H1 (cell line): ENCODE measurements at regions not wholly inside any gene's neighbourhood (a gene's known extent, or its start where the extent isn't known, plus 50 kb on each side); places are given as distances from the start of the nearest gene placed in this dataset.

Experiments used
- CTCF ChIA-PET: fragments of 300-600 bp; sonication (Branson Sonifier 250); formaldehyde crosslinking; loops from one replicate; lab custom pipeline; 2021; ENCODE audit not compliant: partially characterized antibody; lab: Charles Lee
- POLR2A ChIA-PET: fragments of 300-600 bp; sonication (Branson Sonifier 250); formaldehyde crosslinking; loops from one replicate; lab custom pipeline; 2021; ENCODE audit warnings: inconsistent platforms; ENCODE audit not compliant: partially characterized antibody; lab: Charles Lee
- DNase-seq, 2 experiments: peaks; one replicate each; pipeline versions ENCODE4 v3.0.0 to v3.0.0-alpha.2; 2010 to 2022; ENCODE audit warnings: low spot score in 2 of 2, low read depth in 1 of 2, mixed read lengths in 1 of 2
- FAIRE-seq: peaks from 2 replicates; lab custom pipeline; 2011; peaks lifted over from hg19 to GRCh38; lab: Jason Lieb, UNC
- H2AFZ ChIP-seq: 2 replicates; pipeline ENCODE4 v1.8.1; 2012; ENCODE audit warnings: low read length, inconsistent platforms
- H2AK5ac ChIP-seq: 2 replicates; pipeline ENCODE4 v1.6.1; 2013; ENCODE audit warnings: low read depth, low read length
- H2BK120ac ChIP-seq: replicated peaks from 2 replicates; pipeline ENCODE3; 2013; ENCODE audit warnings: low read depth, low read length, inconsistent platforms
- H2BK12ac ChIP-seq: 2 replicates; pipeline ENCODE4 v1.6.1; 2013; ENCODE audit warnings: low read depth, low read length
- H2BK15ac ChIP-seq: 2 replicates; pipeline ENCODE4 v1.6.1; 2013; ENCODE audit warnings: low read length
- H2BK20ac ChIP-seq: 2 replicates; pipeline ENCODE4 v1.6.1; 2013; ENCODE audit warnings: low read length
- H2BK5ac ChIP-seq: 2 replicates; pipeline ENCODE4 v1.6.1; 2013; ENCODE audit warnings: low read depth, low read length
- H3K14ac ChIP-seq: 2 replicates; pipeline ENCODE4 v1.6.1; 2013; ENCODE audit warnings: inconsistent platforms; ENCODE audit not compliant: insufficient read length
- H3K18ac ChIP-seq: 2 replicates; pipeline ENCODE4 v1.6.1; 2013; ENCODE audit warnings: low read length; ENCODE audit errors: extremely low read depth
- H3K23ac ChIP-seq: 2 replicates; pipeline ENCODE4 v1.6.1; 2013; ENCODE audit warnings: inconsistent platforms; ENCODE audit not compliant: insufficient read length
- H3K23me2 ChIP-seq: 2 replicates; pipeline ENCODE4 v1.6.1; 2013; ENCODE audit warnings: low read depth, low read length
- H3K27ac ChIP-seq: 2 replicates; pipeline ENCODE4 v1.6.1; 2011; ENCODE audit warnings: low read depth, low read length, inconsistent platforms
- H3K27me3 ChIP-seq, 4 experiments: replicated peaks in 1 of 4; 1 replicate in 1 of 4; 2 replicates in 3 of 4; pipeline versions ENCODE4 v1.6.1 to v1.8.1; 2011 to 2013; ENCODE audit warnings: low read length in 3 of 4, mild to moderate bottlenecking in 3 of 4, inconsistent platforms in 2 of 4, mixed read lengths in 2 of 4, moderate library complexity in 1 of 4; ENCODE audit not compliant: control insufficient read depth in 3 of 4, insufficient read depth in 3 of 4; ENCODE audit errors: extremely low read depth in 1 of 4
- H3K36me3 ChIP-seq, 4 experiments: 2 replicates each; pipeline versions ENCODE4 v1.6.1 to v1.8.1; 2011 to 2013; ENCODE audit warnings: mild to moderate bottlenecking in 4 of 4, low read length in 3 of 4, moderate library complexity in 2 of 4, control low read depth in 1 of 4, inconsistent platforms in 1 of 4; ENCODE audit not compliant: insufficient read depth in 4 of 4, control insufficient read depth in 2 of 4
- H3K4ac ChIP-seq: replicated peaks from 2 replicates; pipeline ENCODE3; 2013; ENCODE audit warnings: low read length, low read depth, mixed read lengths, inconsistent platforms; ENCODE audit not compliant: insufficient read length
- H3K4me1 ChIP-seq, 4 experiments: replicated peaks in 1 of 4; 1 replicate in 1 of 4; 2 replicates in 3 of 4; pipeline versions ENCODE4 v1.6.1 to v1.8.1; 2011 to 2013; ENCODE audit warnings: low read length in 3 of 4, inconsistent platforms in 2 of 4, mixed read lengths in 1 of 4; ENCODE audit not compliant: insufficient read depth in 4 of 4, control insufficient read depth in 3 of 4
- H3K4me2 ChIP-seq, 2 experiments: 2 replicates each; pipeline versions ENCODE4 v1.6.1 to v1.8.1; 2011 to 2013; ENCODE audit warnings: low read depth in 2 of 2, low read length in 2 of 2, control low read depth in 1 of 2, inconsistent platforms in 1 of 2, mild to moderate bottlenecking in 1 of 2; ENCODE audit not compliant: insufficient read depth in 1 of 2
- H3K4me3 ChIP-seq, 4 experiments: fragments of 200-600, 300-600 bp in 1 of 4; sonication (generic), shearing (Covaris generic), sonication (Bioruptor Twin) in 1 of 4; 2 replicates each; pipeline versions ENCODE4 v1.5.1 to v1.8.1; 2011 to 2016; ENCODE audit warnings: low read length in 4 of 4, low read depth in 3 of 4, control low read depth in 2 of 4, inconsistent platforms in 2 of 4, mild to moderate bottlenecking in 2 of 4, mixed read lengths in 1 of 4, moderate library complexity in 1 of 4; ENCODE audit not compliant: insufficient read depth in 2 of 4; ENCODE audit errors: extremely low read depth in 1 of 4
- H3K56ac ChIP-seq: replicated peaks from 2 replicates; pipeline ENCODE3; 2013; ENCODE audit warnings: low read depth, mild to moderate bottlenecking, mixed read lengths, low read length, inconsistent platforms; ENCODE audit not compliant: insufficient read length
- H3K79me1 ChIP-seq: 2 replicates; pipeline ENCODE4 v1.6.1; 2013; ENCODE audit warnings: low read depth, low read length, control low read depth
- H3K79me2 ChIP-seq, 2 experiments: 2 replicates each; pipeline versions ENCODE4 v1.6.1 to v1.8.1; 2012 to 2013; ENCODE audit warnings: low read length in 2 of 2, mild to moderate bottlenecking in 2 of 2, inconsistent platforms in 1 of 2; ENCODE audit not compliant: insufficient read depth in 2 of 2, control insufficient read depth in 1 of 2
- H3K9ac ChIP-seq, 4 experiments: replicated peaks in 1 of 4; 1 replicate in 1 of 4; 2 replicates in 3 of 4; pipeline versions ENCODE4 v1.6.1 to v1.8.1; 2011 to 2013; ENCODE audit warnings: low read depth in 3 of 4, low read length in 3 of 4, control low read depth in 2 of 4, mild to moderate bottlenecking in 2 of 4, moderate library complexity in 2 of 4, inconsistent platforms in 1 of 4; ENCODE audit errors: extremely low read depth in 1 of 4
- H3K9me3 ChIP-seq, 2 experiments: 2 replicates each; pipeline versions ENCODE4 v1.6.1 to v1.8.1; 2012 to 2013; ENCODE audit warnings: mild to moderate bottlenecking in 2 of 2, moderate library complexity in 2 of 2, control low read depth in 1 of 2, inconsistent platforms in 1 of 2, low read depth in 1 of 2, low read length in 1 of 2, mixed read lengths in 1 of 2; ENCODE audit not compliant: insufficient read depth in 2 of 2
- H4K20me1 ChIP-seq, 2 experiments: replicated peaks in 1 of 2; 2 replicates each; pipeline versions ENCODE3 to v1.8.1; 2011 to 2013; ENCODE audit warnings: inconsistent platforms in 2 of 2, low read length in 2 of 2, mild to moderate bottlenecking in 1 of 2; ENCODE audit not compliant: insufficient read depth in 2 of 2, control insufficient read depth in 1 of 2
- H4K5ac ChIP-seq: 2 replicates; pipeline ENCODE4 v1.6.1; 2013; ENCODE audit warnings: low read length, low read depth, mixed read lengths, inconsistent platforms; ENCODE audit not compliant: insufficient read length
- H4K8ac ChIP-seq: 2 replicates; pipeline ENCODE4 v1.8.0; 2013; ENCODE audit warnings: mild to moderate bottlenecking, moderate library complexity, low read length, inconsistent platforms; ENCODE audit not compliant: insufficient read depth; ENCODE audit errors: extremely low read depth
- H4K91ac ChIP-seq: replicated peaks from 2 replicates; pipeline ENCODE3; 2013; ENCODE audit warnings: low read length, mixed read lengths, inconsistent platforms; ENCODE audit not compliant: insufficient read length
- CBX5 ChIP-seq: fragments of 300-800, 300-1000 bp; sonication (generic); IDR thresholded peaks from 2 replicates; pipeline ENCODE4 v1.7.1; 2016; ENCODE audit warnings: antibody characterized with exemption, low read length, low read depth
- CTCF ChIP-seq, 3 experiments: IDR thresholded peaks; 1 replicate in 2 of 3; 2 replicates in 1 of 3; pipeline versions ENCODE4 v1.5.1 to v1.6.1; 2011; ENCODE audit warnings: low read length in 3 of 3, mild to moderate bottlenecking in 3 of 3, inconsistent platforms in 2 of 3, low read depth in 1 of 3, moderate library complexity in 1 of 3; ENCODE audit not compliant: insufficient read depth in 1 of 3; ENCODE audit errors: control extremely low read depth in 1 of 3
- EGR1 ChIP-seq: IDR thresholded peaks from 2 replicates; pipeline ENCODE4 v1.6.1; 2011; ENCODE audit warnings: low read depth, low read length, borderline replicate concordance
- MAFK ChIP-seq: IDR thresholded peaks from 2 replicates; pipeline ENCODE4 v1.6.1; 2012; ENCODE audit warnings: low read depth, mild to moderate bottlenecking, improper control_type of control experiment, low read length
- RXRA ChIP-seq: IDR thresholded peaks from 2 replicates; pipeline ENCODE4 v1.6.1; 2011; ENCODE audit warnings: low read depth, mild to moderate bottlenecking, low read length, moderate library complexity; ENCODE audit not compliant: insufficient read depth
- SAP30 ChIP-seq: fragments of 300-600 bp; sonication (generic); IDR thresholded peaks from 2 replicates; pipeline ENCODE4 v1.7.1; 2012; ENCODE audit warnings: low read length, moderate library complexity, mild to moderate bottlenecking, inconsistent platforms; ENCODE audit not compliant: insufficient read depth, insufficient replicate concordance
- SIN3A ChIP-seq, 2 experiments: IDR thresholded peaks in 1 of 2; conservative IDR thresholded peaks in 1 of 2; 2 replicates each; pipeline ENCODE4 v1.6.1; 2011 to 2012; ENCODE audit warnings: low read length in 2 of 2, improper control_type of control experiment in 1 of 2, low read depth in 1 of 2, mild to moderate bottlenecking in 1 of 2
- SIRT6 ChIP-seq: IDR thresholded peaks from one replicate; pipeline ENCODE4 v1.7.1; 2012; ENCODE audit warnings: low read length, inconsistent platforms
- SP2 ChIP-seq: IDR thresholded peaks from 2 replicates; pipeline ENCODE4 v1.6.1; 2012; ENCODE audit warnings: mild to moderate bottlenecking, low read length, inconsistent platforms
- TAF7 ChIP-seq: optimal IDR thresholded peaks from 2 replicates; pipeline ENCODE3; 2011; ENCODE audit warnings: low read depth, mild to moderate bottlenecking, inconsistent platforms, low read length, moderate library complexity, borderline replicate concordance
- WGBS, 2 experiments: shearing (Covaris generic) in 1 of 2; methylation state at CpG; one replicate each; pipeline versions ENCODE4 v1.1.6 to v1.1.7; 2013 to 2015; ENCODE audit warnings: low lambda C conversion rate in 2 of 2, mixed read lengths in 2 of 2, inconsistent platforms in 1 of 2, low coverage in 1 of 2, missing lambda C conversion rate in 1 of 2; ENCODE audit not compliant: insufficient replicate concordance in 2 of 2, insufficient coverage in 1 of 2, insufficient read length in 1 of 2; ENCODE audit errors: extremely low coverage in 1 of 2, missing lambda C conversion rate in 1 of 2; 5-methylcytosine and 5-hydroxymethylcytosine counted together

DNA sequence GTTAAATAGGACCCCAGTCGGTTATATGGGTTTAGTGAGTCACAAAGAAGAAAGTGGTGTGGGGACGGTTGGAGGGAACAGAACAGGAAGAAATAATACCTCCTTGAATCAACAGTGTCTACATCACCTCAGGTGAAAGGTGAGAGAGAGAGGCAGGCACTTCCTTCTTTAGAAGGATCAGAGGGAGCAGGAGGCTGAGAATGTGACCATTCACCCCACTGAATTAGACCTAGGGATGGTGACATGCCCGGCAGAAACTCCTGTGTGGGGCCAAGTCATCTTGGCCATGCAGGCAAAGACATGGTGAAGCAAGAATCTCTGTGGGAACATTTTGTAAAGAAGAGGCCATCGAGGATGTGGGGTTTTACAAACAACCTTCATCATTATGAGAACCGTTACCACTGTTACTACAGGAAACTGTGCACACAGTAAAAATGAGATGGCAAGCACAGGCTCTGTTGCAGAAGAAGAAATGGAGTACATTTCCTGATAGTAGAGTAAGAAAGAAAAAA is 1196.9 kb downstream of the VRK1 start:
- H2BK5ac ChIP-seq: no peak overlapping the region
- TF ChIP-seq CTCF (IDR thresholded peaks at IDR 0.05; ENCODE audit: control extremely low read depth in 1 of 3, insufficient read depth in 1 of 3, low read depth in 1 of 3, low read length in 3 of 3) (no peak), SIRT6 (no peak), CBX5 (no peak), SIN3A (conservative IDR thresholded peaks at IDR 0.05 in 1 of 2, IDR thresholded peaks at IDR 0.05 in 1 of 2; ENCODE audit: low read depth in 1 of 2, low read length in 2 of 2) (no peak), MAFK (no peak), EGR1 (no peak), TAF7 (no peak), SP2 (no peak), SAP30 (no peak), RXRA (no peak)
- no peak overlapping the region for H2BK12ac ChIP-seq
- H2AFZ ChIP-seq: no peak overlapping the region
- no peak overlapping the region for H2BK120ac ChIP-seq
- no peaks in the 10 kb centered on the region for H3K4me1 ChIP-seq
- no peak overlapping the region for H3K23ac ChIP-seq
- no peak overlapping the region for H3K4me3 ChIP-seq
- H3K23me2 ChIP-seq: no peaks in the 10 kb centered on the region
- no peak overlapping the region; the same call in 1 of the 2 replicates for H4K8ac ChIP-seq
- POLR2A ChIA-PET: no interaction called here
- H3K36me3 ChIP-seq: no peaks in the 10 kb centered on the region; a peak in 1 of 8 replicates
- H2BK15ac ChIP-seq: no peak overlapping the region
- 87% methylated on average over 5 of the region's 5 CpGs; no CpG with 5 or more reads in 1 of the 2 experiments for WGBS, 2 experiments
- H4K91ac ChIP-seq: no peak overlapping the region
- H3K27me3 ChIP-seq: no peaks in the 10 kb centered on the region
- H3K14ac ChIP-seq: no peak overlapping the region
- no peak overlapping the region for H3K27ac ChIP-seq
- DNase-seq (no peak), FAIRE-seq (no peak)
- H2BK20ac ChIP-seq: no peak overlapping the region
- CTCF ChIA-PET: no interaction called here
- H3K79me1 ChIP-seq: no peaks in the 10 kb centered on the region
- H3K79me2 ChIP-seq: no peaks in the 10 kb centered on the region
- H3K9me3 ChIP-seq: no peaks in the 10 kb centered on the region
- no peak overlapping the region for H3K56ac ChIP-seq
- no peak overlapping the region for H3K4ac ChIP-seq
- no peak overlapping the region for H3K4me2 ChIP-seq
- no peak overlapping the region for H4K5ac ChIP-seq
- H4K20me1 ChIP-seq: no peaks in the 10 kb centered on the region
- no peak overlapping the region for H3K9ac ChIP-seq
- H3K18ac ChIP-seq: no peak overlapping the region
- H2AK5ac ChIP-seq: no peak overlapping the region
